ENCODE measurements at regions not wholly inside any gene's neighbourhood (a gene's known extent, or its start where the extent isn't known, plus 50 kb on each side); places are given as distances from the start of the nearest gene placed in this dataset.

GRCh38 chr1:162946701-162947100, 85.7 kb upstream of the CCDC190 start:
- FAIRE-seq (no peak), DNase-seq (ENCODE audit: insufficient read length, low spot score) (no peak)
- TF ChIP-seq PAX5 (IDR thresholded peaks at IDR 0.05; ENCODE audit: insufficient read depth, low read length, severe bottlenecking) = no peak
- no peak for TF ChIP-seq SPI1 (IDR thresholded peaks at IDR 0.05; ENCODE audit: low read depth, low read length)
- no peak for TF ChIP-seq POLR2A (IDR thresholded peaks at IDR 0.05; ENCODE audit: low read depth, low read length)
- TF ChIP-seq POLR2AphosphoS5 (IDR thresholded peaks at IDR 0.05; ENCODE audit: low read depth, low read length) = no peak
- no peak for TF ChIP-seq TAF1 (IDR thresholded peaks at IDR 0.05; ENCODE audit: low read depth, low read length)

GRCh38 chr1:162944974-162945674, 84.1 kb upstream of the CCDC190 start:
- no peak for TF ChIP-seq POU2F2 (IDR thresholded peaks at IDR 0.05; ENCODE audit: low read depth, low read length)
- TF ChIP-seq POLR2AphosphoS5 (IDR thresholded peaks at IDR 0.05; ENCODE audit: low read depth, low read length) = no peak
- TF ChIP-seq PAX5 (IDR thresholded peaks at IDR 0.05; ENCODE audit: insufficient read depth, low read length, severe bottlenecking) = no peak
- TF ChIP-seq SPI1 (IDR thresholded peaks at IDR 0.05; ENCODE audit: low read depth, low read length) = no peak
- TF ChIP-seq TAF1 (IDR thresholded peaks at IDR 0.05; ENCODE audit: low read depth, low read length) = no peak
- TF ChIP-seq POLR2A (IDR thresholded peaks at IDR 0.05; ENCODE audit: low read depth, low read length) = no peak
- no peak for DNase-seq (ENCODE audit: insufficient read length, low spot score)
- FAIRE-seq = no peak

GRCh38 chr1:162943622-162944021, 82.6 kb upstream of the CCDC190 start:
- TF ChIP-seq POLR2A (IDR thresholded peaks at IDR 0.05; ENCODE audit: low read depth, low read length) = no peak
- TF ChIP-seq POLR2AphosphoS5 (IDR thresholded peaks at IDR 0.05; ENCODE audit: low read depth, low read length) = no peak
- TF ChIP-seq SPI1 (IDR thresholded peaks at IDR 0.05; ENCODE audit: low read depth, low read length) = no peak
- TF ChIP-seq TAF1 (IDR thresholded peaks at IDR 0.05; ENCODE audit: low read depth, low read length) = no peak
- TF ChIP-seq POU2F2 (IDR thresholded peaks at IDR 0.05; ENCODE audit: low read depth, low read length) = no peak
- TF ChIP-seq PAX5 (IDR thresholded peaks at IDR 0.05; ENCODE audit: insufficient read depth, low read length, severe bottlenecking) = no peak
- DNase-seq (ENCODE audit: insufficient read length, low spot score) (no peak), FAIRE-seq (no peak)

- TF ChIP-seq SPI1 (IDR thresholded peaks at IDR 0.05; ENCODE audit: low read depth, low read length) (no peak), POLR2A (IDR thresholded peaks at IDR 0.05; ENCODE audit: low read depth, low read length) (no peak), POU2F2 (IDR thresholded peaks at IDR 0.05; ENCODE audit: low read depth, low read length) (no peak), POLR2AphosphoS5 (IDR thresholded peaks at IDR 0.05; ENCODE audit: low read depth, low read length) (no peak), PAX5 (IDR thresholded peaks at IDR 0.05; ENCODE audit: insufficient read depth, low read length, severe bottlenecking) (no peak), TAF1 (IDR thresholded peaks at IDR 0.05; ENCODE audit: low read depth, low read length) (no peak)
- DNase-seq (ENCODE audit: insufficient read length, low spot score) (no peak), FAIRE-seq (no peak)
Observed at GRCh38 chr1:162942916-162943559, 82.1 kb upstream of the CCDC190 start.

GRCh38 chr1:162941024-162941423, 80.0 kb upstream of the CCDC190 start:
- FAIRE-seq (no peak), DNase-seq (ENCODE audit: insufficient read length, low spot score) (no peak)
- TF ChIP-seq POLR2AphosphoS5 (IDR thresholded peaks at IDR 0.05; ENCODE audit: low read depth, low read length) (no peak), POU2F2 (IDR thresholded peaks at IDR 0.05; ENCODE audit: low read depth, low read length) (no peak), SPI1 (IDR thresholded peaks at IDR 0.05; ENCODE audit: low read depth, low read length) (no peak), POLR2A (IDR thresholded peaks at IDR 0.05; ENCODE audit: low read depth, low read length) (no peak), PAX5 (IDR thresholded peaks at IDR 0.05; ENCODE audit: insufficient read depth, low read length, severe bottlenecking) (no peak), TAF1 (IDR thresholded peaks at IDR 0.05; ENCODE audit: low read depth, low read length) (no peak)

- FAIRE-seq (no peak), DNase-seq (ENCODE audit: insufficient read length, low spot score) (no peak)
- no peak for TF ChIP-seq TAF1 (IDR thresholded peaks at IDR 0.05; ENCODE audit: low read depth, low read length)
- TF ChIP-seq POLR2A (IDR thresholded peaks at IDR 0.05; ENCODE audit: low read depth, low read length) = no peak
- no peak for TF ChIP-seq POLR2AphosphoS5 (IDR thresholded peaks at IDR 0.05; ENCODE audit: low read depth, low read length)
- TF ChIP-seq POU2F2 (IDR thresholded peaks at IDR 0.05; ENCODE audit: low read depth, low read length) = no peak
- TF ChIP-seq SPI1 (IDR thresholded peaks at IDR 0.05; ENCODE audit: low read depth, low read length) = no peak
- no peak for TF ChIP-seq PAX5 (IDR thresholded peaks at IDR 0.05; ENCODE audit: insufficient read depth, low read length, severe bottlenecking)
Observed at GRCh38 chr1:162939035-162939434, 78.1 kb upstream of the CCDC190 start.

- FAIRE-seq = no peak
- DNase-seq (ENCODE audit: insufficient read length, low spot score) = no peak
- TF ChIP-seq POLR2A (IDR thresholded peaks at IDR 0.05; ENCODE audit: low read depth, low read length) (no peak), TAF1 (IDR thresholded peaks at IDR 0.05; ENCODE audit: low read depth, low read length) (no peak), SPI1 (IDR thresholded peaks at IDR 0.05; ENCODE audit: low read depth, low read length) (no peak), PAX5 (IDR thresholded peaks at IDR 0.05; ENCODE audit: insufficient read depth, low read length, severe bottlenecking) (no peak), POLR2AphosphoS5 (IDR thresholded peaks at IDR 0.05; ENCODE audit: low read depth, low read length) (no peak), POU2F2 (IDR thresholded peaks at IDR 0.05; ENCODE audit: low read depth, low read length) (no peak)
Observed at GRCh38 chr1:162937716-162938395, 76.9 kb upstream of the CCDC190 start.

GRCh38 chr1:162930976-162931560, 70.1 kb upstream of the CCDC190 start:
- TF ChIP-seq TAF1 (IDR thresholded peaks at IDR 0.05; ENCODE audit: low read depth, low read length) = no peak
- no peak for TF ChIP-seq SPI1 (IDR thresholded peaks at IDR 0.05; ENCODE audit: low read depth, low read length)
- TF ChIP-seq POLR2AphosphoS5 (IDR thresholded peaks at IDR 0.05; ENCODE audit: low read depth, low read length) = no peak
- TF ChIP-seq PAX5 (IDR thresholded peaks at IDR 0.05; ENCODE audit: insufficient read depth, low read length, severe bottlenecking) = no peak
- TF ChIP-seq POLR2A (IDR thresholded peaks at IDR 0.05; ENCODE audit: low read depth, low read length) = no peak
- no peak for TF ChIP-seq POU2F2 (IDR thresholded peaks at IDR 0.05; ENCODE audit: low read depth, low read length)
- DNase-seq (ENCODE audit: insufficient read length, low spot score) (no peak), FAIRE-seq (no peak)

- TF ChIP-seq TAF1 (IDR thresholded peaks at IDR 0.05; ENCODE audit: low read depth, low read length) = no peak
- no peak for TF ChIP-seq POLR2A (IDR thresholded peaks at IDR 0.05; ENCODE audit: low read depth, low read length)
- TF ChIP-seq PAX5 (IDR thresholded peaks at IDR 0.05; ENCODE audit: insufficient read depth, low read length, severe bottlenecking) = no peak
- no peak for TF ChIP-seq SPI1 (IDR thresholded peaks at IDR 0.05; ENCODE audit: low read depth, low read length)
- TF ChIP-seq POU2F2 (IDR thresholded peaks at IDR 0.05; ENCODE audit: low read depth, low read length) = no peak
- TF ChIP-seq POLR2AphosphoS5 (IDR thresholded peaks at IDR 0.05; ENCODE audit: low read depth, low read length) = no peak
- no peak for FAIRE-seq
- DNase-seq (ENCODE audit: insufficient read length, low spot score) = no peak
Observed at GRCh38 chr1:162930532-162930931, 69.6 kb upstream of the CCDC190 start.
